ENCODE measurements at regions not wholly inside any gene's neighbourhood (a gene's known extent, or its start where the extent isn't known, plus 50 kb on each side); places are given as distances from the start of the nearest gene placed in this dataset.

DNA sequence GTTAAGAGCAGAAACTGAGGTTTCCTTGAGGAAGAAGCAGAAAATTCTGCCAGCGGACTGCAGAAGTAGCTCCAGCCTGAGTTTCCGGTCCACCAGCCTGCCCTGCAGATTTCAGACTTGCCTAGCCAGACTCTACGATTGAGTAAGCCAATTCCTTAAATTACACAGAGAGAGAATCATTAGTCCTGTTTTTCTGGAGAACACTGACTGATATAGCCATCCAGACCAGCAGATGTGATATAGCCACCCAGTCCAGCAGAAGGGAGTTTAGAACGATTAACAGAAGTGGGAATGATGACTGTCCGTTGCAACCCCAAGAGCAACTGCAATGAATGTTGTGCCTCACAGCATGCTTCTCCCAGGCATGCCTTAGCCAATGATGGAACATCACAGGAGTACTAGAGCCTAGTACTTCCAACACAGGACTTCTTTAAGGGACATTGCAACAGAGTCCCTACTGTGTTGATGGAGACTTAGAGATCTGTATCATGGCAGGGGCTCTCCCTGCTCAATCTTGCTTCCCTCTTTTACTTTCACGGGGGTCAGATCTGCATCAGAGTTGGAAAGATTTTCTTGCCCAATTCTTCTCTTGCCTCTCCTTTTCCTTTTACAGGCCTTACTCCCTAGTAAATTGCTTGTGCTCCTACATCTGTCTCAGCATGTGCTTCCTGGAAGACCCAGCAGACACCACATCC lies 264.6 kb upstream of the CLNK start:
- DNase-seq = no peak
- ChIA-PET CTCF (no interaction called here), POLR2A (no interaction called here)
- Mint-ChIP-seq H3K27ac (ENCODE audit: unreplicated experiment) (no peak overlapping the region), H3K4me3 (ENCODE audit: unreplicated experiment) (no peak overlapping the region), H3K9me3 (ENCODE audit: unreplicated experiment) (peaks cover 12% of the 10 kb centered on the region), H3K27me3 (ENCODE audit: insufficient read depth, unreplicated experiment) (no peaks in the 10 kb centered on the region), H3K4me1 (ENCODE audit: low read depth, unreplicated experiment) (peaks cover 15% of the 10 kb centered on the region), H3K36me3 (ENCODE audit: insufficient read depth, unreplicated experiment) (no peaks in the 10 kb centered on the region)
- Histone ChIP-seq H3K4me1 (no peaks in the 10 kb centered on the region), H3K36me3 (ENCODE audit: control insufficient read depth, insufficient read depth, low read length) (no peaks in the 10 kb centered on the region), H3K4me3 (ENCODE audit: low read depth, low read length) (no peak overlapping the region), H3K9me3 (no peaks in the 10 kb centered on the region), H3K27me3 (replicated peaks; ENCODE audit: control insufficient read depth, insufficient read depth, low read length) (no peaks in the 10 kb centered on the region)
- BruUV-seq (replicated peaks) = no TSS peak
- intact Hi-C loops (cut with micrococcal nuclease; ENCODE audit: unreplicated experiment) = no loop called here
- TF ChIP-seq, protein P1, sequence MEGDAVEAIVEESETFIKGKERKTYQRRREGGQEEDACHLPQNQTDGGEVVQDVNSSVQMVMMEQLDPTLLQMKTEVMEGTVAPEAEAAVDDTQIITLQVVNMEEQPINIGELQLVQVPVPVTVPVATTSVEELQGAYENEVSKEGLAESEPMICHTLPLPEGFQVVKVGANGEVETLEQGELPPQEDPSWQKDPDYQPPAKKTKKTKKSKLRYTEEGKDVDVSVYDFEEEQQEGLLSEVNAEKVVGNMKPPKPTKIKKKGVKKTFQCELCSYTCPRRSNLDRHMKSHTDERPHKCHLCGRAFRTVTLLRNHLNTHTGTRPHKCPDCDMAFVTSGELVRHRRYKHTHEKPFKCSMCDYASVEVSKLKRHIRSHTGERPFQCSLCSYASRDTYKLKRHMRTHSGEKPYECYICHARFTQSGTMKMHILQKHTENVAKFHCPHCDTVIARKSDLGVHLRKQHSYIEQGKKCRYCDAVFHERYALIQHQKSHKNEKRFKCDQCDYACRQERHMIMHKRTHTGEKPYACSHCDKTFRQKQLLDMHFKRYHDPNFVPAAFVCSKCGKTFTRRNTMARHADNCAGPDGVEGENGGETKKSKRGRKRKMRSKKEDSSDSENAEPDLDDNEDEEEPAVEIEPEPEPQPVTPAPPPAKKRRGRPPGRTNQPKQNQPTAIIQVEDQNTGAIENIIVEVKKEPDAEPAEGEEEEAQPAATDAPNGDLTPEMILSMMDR (IDR thresholded peaks at IDR 0.05; ENCODE audit: insufficient read depth in 1 of 2, low read depth in 1 of 2, low read length in 1 of 2, severe bottlenecking in 1 of 2, unreplicated experiment in 1 of 2) = no peak

DNA sequence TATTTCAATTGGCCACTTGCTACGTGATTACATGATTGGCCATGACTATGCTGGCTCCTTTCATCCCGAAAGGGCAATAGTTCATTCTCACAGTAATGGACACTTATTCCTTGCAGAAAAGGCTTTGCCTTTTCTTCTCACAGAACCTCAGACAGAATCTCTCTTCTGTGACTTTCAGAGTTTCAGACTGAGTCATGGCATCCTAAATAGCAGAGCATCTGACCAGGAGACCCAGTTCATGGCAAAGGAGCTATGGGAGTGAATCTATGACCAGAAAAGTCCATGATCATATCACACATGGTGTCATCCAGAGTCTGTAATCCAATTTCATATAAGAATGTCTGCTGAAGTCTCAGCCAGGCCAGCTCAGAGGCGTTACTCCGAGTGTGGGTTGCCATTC lies 263.3 kb upstream of the CLNK start:
- H3K4me3 ChIP-seq (ENCODE audit: low read depth, low read length) = no peak overlapping the region
- TF ChIP-seq, protein P1 (IDR thresholded peaks at IDR 0.05; ENCODE audit: insufficient read depth in 1 of 2, low read depth in 1 of 2, low read length in 1 of 2, severe bottlenecking in 1 of 2, unreplicated experiment in 1 of 2) = no peak
- no peaks in the 10 kb centered on the region for H3K27me3 ChIP-seq (replicated peaks; ENCODE audit: control insufficient read depth, insufficient read depth, low read length)
- H3K36me3 Mint-ChIP-seq (ENCODE audit: insufficient read depth, unreplicated experiment) = no peaks in the 10 kb centered on the region
- H3K4me1 ChIP-seq = no peaks in the 10 kb centered on the region
- intact Hi-C loops (cut with micrococcal nuclease; ENCODE audit: unreplicated experiment) = no loop called here
- H3K27ac Mint-ChIP-seq (ENCODE audit: unreplicated experiment) = no peak overlapping the region
- H3K36me3 ChIP-seq (ENCODE audit: control insufficient read depth, insufficient read depth, low read length) = no peaks in the 10 kb centered on the region
- peaks cover 15% of the 10 kb centered on the region for H3K4me1 Mint-ChIP-seq (ENCODE audit: low read depth, unreplicated experiment)
- H3K9me3 Mint-ChIP-seq (ENCODE audit: unreplicated experiment) = peaks cover 16% of the 10 kb centered on the region
- DNase-seq = no peak
- no peaks in the 10 kb centered on the region for H3K9me3 ChIP-seq
- no peaks in the 10 kb centered on the region for H3K27me3 Mint-ChIP-seq (ENCODE audit: insufficient read depth, unreplicated experiment)
- ChIA-PET CTCF (no interaction called here), POLR2A (no interaction called here)
- no TSS peak for BruUV-seq (replicated peaks)
- H3K4me3 Mint-ChIP-seq (ENCODE audit: unreplicated experiment) = no peak overlapping the region

DNA sequence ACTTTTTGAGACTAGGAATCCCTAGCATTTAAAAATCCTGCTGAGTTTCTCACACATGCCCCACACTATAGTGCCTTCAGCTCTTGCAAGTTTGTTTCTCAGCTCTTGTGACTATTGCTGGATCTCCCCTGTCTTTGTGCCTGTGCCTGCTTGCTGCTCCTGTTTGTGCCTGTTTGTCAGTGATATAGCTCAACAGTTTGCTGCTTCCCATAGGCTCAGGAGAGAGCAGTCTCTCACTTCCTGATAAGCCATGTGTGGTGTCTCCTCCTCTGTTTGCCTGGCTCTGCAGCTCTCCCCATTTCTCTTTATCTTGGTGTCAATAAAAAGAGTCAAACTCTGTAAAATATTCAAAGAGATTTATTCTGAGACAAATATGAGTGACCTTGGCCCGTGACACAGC lies 259.8 kb upstream of the CLNK start:
- no peak overlapping the region for H3K4me3 Mint-ChIP-seq (ENCODE audit: unreplicated experiment)
- ChIA-PET CTCF (no interaction called here), POLR2A (interaction anchor here (0.6 kb wide), 1 partner anchor 382 kb away, joined by 4 read pairs; no protein-coding TSS in a partner anchor)
- Histone ChIP-seq H3K9me3 (peaks cover 5% of the 10 kb centered on the region), H3K27me3 (replicated peaks; ENCODE audit: control insufficient read depth, insufficient read depth, low read length) (no peaks in the 10 kb centered on the region), H3K4me3 (ENCODE audit: low read depth, low read length) (no peak overlapping the region), H3K36me3 (ENCODE audit: control insufficient read depth, insufficient read depth, low read length) (no peaks in the 10 kb centered on the region), H3K4me1 (no peaks in the 10 kb centered on the region)
- H3K27me3 Mint-ChIP-seq (ENCODE audit: insufficient read depth, unreplicated experiment) = no peaks in the 10 kb centered on the region
- intact Hi-C loops (cut with micrococcal nuclease; ENCODE audit: unreplicated experiment) = no loop called here
- no peak for DNase-seq
- no peaks in the 10 kb centered on the region for H3K36me3 Mint-ChIP-seq (ENCODE audit: insufficient read depth, unreplicated experiment)
- TF ChIP-seq, protein P1 (IDR thresholded peaks at IDR 0.05; ENCODE audit: insufficient read depth in 1 of 2, low read depth in 1 of 2, low read length in 1 of 2, severe bottlenecking in 1 of 2, unreplicated experiment in 1 of 2) = no peak
- no TSS peak for BruUV-seq (replicated peaks)
- no peak overlapping the region for H3K27ac Mint-ChIP-seq (ENCODE audit: unreplicated experiment)
- peaks cover 34% of the 10 kb centered on the region for H3K9me3 Mint-ChIP-seq (ENCODE audit: unreplicated experiment)
- H3K4me1 Mint-ChIP-seq (ENCODE audit: low read depth, unreplicated experiment) = peaks cover 5% of the 10 kb centered on the region
